ENCODE measurements at regions not wholly inside any gene's neighbourhood (a gene's known extent, or its start where the extent isn't known, plus 50 kb on each side); places are given as distances from the start of the nearest gene placed in this dataset.

GRCh38 chr17:70011750-70012149 lies 63.3 kb upstream of the KCNJ16 start:
- no peak for TF ChIP-seq CTCF (IDR thresholded peaks at IDR 0.05 in 8 of 11, conservative IDR thresholded peaks at IDR 0.05 in 3 of 11)
- no peak for TF ChIP-seq POLR2A (IDR thresholded peaks at IDR 0.05)
- no peak for TF ChIP-seq POLR2AphosphoS5 (IDR thresholded peaks at IDR 0.05)
